OCI-LY1 (cell line): ENCODE measurements at regions not wholly inside any gene's neighbourhood (a gene's known extent, or its start where the extent isn't known, plus 50 kb on each side); places are given as distances from the start of the nearest gene placed in this dataset.

ENCODE experiments used
- CTCF ChIP-seq: fragments of 200-600 bp; sonication (generic), shearing (Covaris generic); IDR thresholded peaks from 2 replicates; pipeline ENCODE4 v1.5.1; 2017; ENCODE audit warnings: mild to moderate bottlenecking, antibody characterized with exemption, low read length, moderate library complexity, mixed read lengths
- EZH2 ChIP-seq: fragments of 200-600 bp; sonication (generic), shearing (Covaris generic); IDR thresholded peaks from 2 replicates; pipeline ENCODE4 v1.8.0; 2017; ENCODE audit warnings: borderline replicate concordance, mixed run types, mild to moderate bottlenecking, antibody characterized with exemption, low read length, moderate library complexity, mixed read lengths

- TF ChIP-seq CTCF, result no peak
- TF ChIP-seq EZH2, result no peak
Measured at GRCh38 chr21:35965699-35966098, 94.6 kb downstream of the SETD4 start.
